ENCODE measurements at regions not wholly inside any gene's neighbourhood (a gene's known extent, or its start where the extent isn't known, plus 50 kb on each side); places are given as distances from the start of the nearest gene placed in this dataset.

GRCh38 chr7:35492451-35493175 lies 202.3 kb downstream of the HERPUD2 start:
- Histone ChIP-seq H3K9ac (ENCODE audit: low read length) (no peak overlapping the region), H3K27me3 (ENCODE audit: low read length) (no peaks in the 10 kb centered on the region), H3K9me3 (ENCODE audit: insufficient read depth, low read length) (no peaks in the 10 kb centered on the region; the same call in 1 of the 2 replicates), H3K4me2 (ENCODE audit: low read depth, low read length, poor library complexity, severe bottlenecking) (no peak overlapping the region), H3K36me3 (ENCODE audit: low read length) (no peaks in the 10 kb centered on the region), H3F3A (ENCODE audit: insufficient read depth) (no peaks in the 10 kb centered on the region), H3K9me2 (replicated peaks; ENCODE audit: insufficient read depth, low read length) (no peaks in the 10 kb centered on the region), H3K79me2 (ENCODE audit: insufficient read depth, low read length) (no peaks in the 10 kb centered on the region), H4K20me1 (ENCODE audit: low read depth, low read length) (no peaks in the 10 kb centered on the region), H2AFZ (ENCODE audit: low read depth, low read length, severe bottlenecking) (no peak overlapping the region), H3K27ac (ENCODE audit: low read depth, low read length) (no peak overlapping the region), H3K4me3 (ENCODE audit: insufficient read depth, low read length, poor library complexity, severe bottlenecking) (no peak overlapping the region)
- no peak for TF ChIP-seq CTCF (IDR thresholded peaks at IDR 0.05; ENCODE audit: insufficient read depth, low read length, poor library complexity, severe bottlenecking)
- TF ChIP-seq EZH2phosphoT487 (conservative IDR thresholded peaks at IDR 0.05; ENCODE audit: low read length), result no peak

- Histone ChIP-seq H3K9ac (ENCODE audit: low read length) (no peak overlapping the region), H3F3A (ENCODE audit: insufficient read depth) (no peaks in the 10 kb centered on the region), H3K27ac (ENCODE audit: low read depth, low read length) (no peak overlapping the region), H3K4me2 (ENCODE audit: low read depth, low read length, poor library complexity, severe bottlenecking) (no peak overlapping the region), H3K9me3 (ENCODE audit: insufficient read depth, low read length) (no peaks in the 10 kb centered on the region), H3K9me2 (replicated peaks; ENCODE audit: insufficient read depth, low read length) (no peaks in the 10 kb centered on the region), H3K27me3 (ENCODE audit: low read length) (no peaks in the 10 kb centered on the region), H3K36me3 (ENCODE audit: low read length) (no peaks in the 10 kb centered on the region), H2AFZ (ENCODE audit: low read depth, low read length, severe bottlenecking) (no peak overlapping the region), H3K4me3 (ENCODE audit: insufficient read depth, low read length, poor library complexity, severe bottlenecking) (no peak overlapping the region), H4K20me1 (ENCODE audit: low read depth, low read length) (no peaks in the 10 kb centered on the region), H3K79me2 (ENCODE audit: insufficient read depth, low read length) (no peaks in the 10 kb centered on the region)
- TF ChIP-seq CTCF (IDR thresholded peaks at IDR 0.05; ENCODE audit: insufficient read depth, low read length, poor library complexity, severe bottlenecking) (no peak), EZH2phosphoT487 (conservative IDR thresholded peaks at IDR 0.05; ENCODE audit: low read length) (no peak)
Observed at GRCh38 chr7:35491233-35491632, 203.7 kb downstream of the HERPUD2 start.

- Histone ChIP-seq H2AFZ (ENCODE audit: low read depth, low read length, severe bottlenecking) (no peak overlapping the region), H4K20me1 (ENCODE audit: low read depth, low read length) (no peaks in the 10 kb centered on the region), H3K27ac (ENCODE audit: low read depth, low read length) (no peak overlapping the region), H3K27me3 (ENCODE audit: low read length) (no peaks in the 10 kb centered on the region), H3K79me2 (ENCODE audit: insufficient read depth, low read length) (no peaks in the 10 kb centered on the region), H3K36me3 (ENCODE audit: low read length) (no peaks in the 10 kb centered on the region), H3F3A (ENCODE audit: insufficient read depth) (no peaks in the 10 kb centered on the region), H3K9me2 (replicated peaks; ENCODE audit: insufficient read depth, low read length) (no peaks in the 10 kb centered on the region), H3K9ac (ENCODE audit: low read length) (no peak overlapping the region), H3K4me3 (ENCODE audit: insufficient read depth, low read length, poor library complexity, severe bottlenecking) (no peak overlapping the region), H3K9me3 (ENCODE audit: insufficient read depth, low read length) (no peaks in the 10 kb centered on the region), H3K4me2 (ENCODE audit: low read depth, low read length, poor library complexity, severe bottlenecking) (no peak overlapping the region)
- no peak for TF ChIP-seq CTCF (IDR thresholded peaks at IDR 0.05; ENCODE audit: insufficient read depth, low read length, poor library complexity, severe bottlenecking)
- no peak for TF ChIP-seq EZH2phosphoT487 (conservative IDR thresholded peaks at IDR 0.05; ENCODE audit: low read length)
Observed at GRCh38 chr7:35487841-35488240, 207.1 kb downstream of the HERPUD2 start.

All from SU-DHL-6 (cell line).